ENCODE measurements at regions not wholly inside any gene's neighbourhood (a gene's known extent, or its start where the extent isn't known, plus 50 kb on each side); places are given as distances from the start of the nearest gene placed in this dataset.

- FAIRE-seq (no peak), DNase-seq (ENCODE audit: insufficient read length, low spot score) (no peak)
These were observed 327.3 kb downstream of the ZNF326 start for GRCh38 chr1:90322186-90322585.

GRCh38 chr1:90319918-90320317, 325.0 kb downstream of the ZNF326 start:
- no peak for TF ChIP-seq CTCF (IDR thresholded peaks at IDR 0.05; ENCODE audit: insufficient read depth, missing control alignments)

More at GRCh38 chr1:90322186-90322585, 327.3 kb downstream of the ZNF326 start:
- TF ChIP-seq CTCF (IDR thresholded peaks at IDR 0.05; ENCODE audit: insufficient read depth, missing control alignments) = no peak

GRCh38 chr1:90318431-90318830, 323.5 kb downstream of the ZNF326 start:
- DNase-seq (ENCODE audit: insufficient read length, low spot score) (no peak), FAIRE-seq (no peak)
- TF ChIP-seq CTCF (IDR thresholded peaks at IDR 0.05; ENCODE audit: insufficient read depth, missing control alignments) = no peak

More at GRCh38 chr1:90319918-90320317, 325.0 kb downstream of the ZNF326 start:
- DNase-seq (ENCODE audit: insufficient read length, low spot score) (no peak), FAIRE-seq (no peak)

- FAIRE-seq = no peak
- DNase-seq (ENCODE audit: insufficient read length, low spot score) = no peak
- no peak for TF ChIP-seq CTCF (IDR thresholded peaks at IDR 0.05; ENCODE audit: insufficient read depth, missing control alignments)
These were observed 322.7 kb downstream of the ZNF326 start for GRCh38 chr1:90317628-90318027.

- no peak for TF ChIP-seq CTCF (IDR thresholded peaks at IDR 0.05; ENCODE audit: insufficient read depth, missing control alignments)
- DNase-seq (ENCODE audit: insufficient read length, low spot score) = no peak
- FAIRE-seq = no peak
These were observed 319.6 kb downstream of the ZNF326 start for GRCh38 chr1:90314533-90314932.

- no peak for FAIRE-seq
- DNase-seq (ENCODE audit: insufficient read length, low spot score) = no peak
- no peak for TF ChIP-seq CTCF (IDR thresholded peaks at IDR 0.05; ENCODE audit: insufficient read depth, missing control alignments)
These were observed 318.9 kb downstream of the ZNF326 start for GRCh38 chr1:90313778-90314177.

- DNase-seq (ENCODE audit: insufficient read length, low spot score) (no peak), FAIRE-seq (no peak)
- no peak for TF ChIP-seq CTCF (IDR thresholded peaks at IDR 0.05; ENCODE audit: insufficient read depth, missing control alignments)
These were observed 314.9 kb downstream of the ZNF326 start for GRCh38 chr1:90309806-90310205.
